ENCODE measurements at regions not wholly inside any gene's neighbourhood (a gene's known extent, or its start where the extent isn't known, plus 50 kb on each side); places are given as distances from the start of the nearest gene placed in this dataset.

GRCh38 chr1:229819091-229819490 lies 193.0 kb downstream of the URB2 start:
- no peak for DNase-seq (ENCODE audit: low read depth)

- no peak for DNase-seq (ENCODE audit: low read depth)
These were observed 196.0 kb downstream of the URB2 start for GRCh38 chr1:229822026-229822425.

- DNase-seq (ENCODE audit: low read depth), result no peak
These were observed 199.0 kb downstream of the URB2 start for GRCh38 chr1:229825042-229825441.

GRCh38 chr1:229828461-229828860 lies 202.4 kb downstream of the URB2 start:
- DNase-seq (ENCODE audit: low read depth), result no peak

- no peak for DNase-seq (ENCODE audit: low read depth)
These were observed 206.6 kb downstream of the URB2 start for GRCh38 chr1:229832695-229833094.

- no peak for DNase-seq (ENCODE audit: low read depth)
These were observed 208.2 kb downstream of the URB2 start for GRCh38 chr1:229834230-229834629.

- DNase-seq (ENCODE audit: low read depth), result no peak
These were observed 209.2 kb downstream of the URB2 start for GRCh38 chr1:229835226-229835625.

- DNase-seq (ENCODE audit: low read depth), result no peak
These were observed 210.3 kb downstream of the URB2 start for GRCh38 chr1:229836324-229836723.

- DNase-seq (ENCODE audit: low read depth), result no peak
These were observed 212.2 kb downstream of the URB2 start for GRCh38 chr1:229838204-229838603.

GRCh38 chr1:229839800-229840199 lies 213.8 kb downstream of the URB2 start:
- no peak for DNase-seq (ENCODE audit: low read depth)

GRCh38 chr1:229841230-229841629 lies 215.2 kb downstream of the URB2 start:
- DNase-seq (ENCODE audit: low read depth), result no peak

- no peak for DNase-seq (ENCODE audit: low read depth)
These were observed 216.5 kb downstream of the URB2 start for GRCh38 chr1:229842302-229843255.

- no peak for DNase-seq (ENCODE audit: low read depth)
These were observed 217.7 kb downstream of the URB2 start for GRCh38 chr1:229843627-229844238.

GRCh38 chr1:229844675-229845074 lies 218.6 kb downstream of the URB2 start:
- no peak for DNase-seq (ENCODE audit: low read depth)

- DNase-seq (ENCODE audit: low read depth), result no peak
These were observed 219.5 kb downstream of the URB2 start for GRCh38 chr1:229845410-229846138.

- DNase-seq (ENCODE audit: low read depth), result no peak
These were observed 220.3 kb downstream of the URB2 start for GRCh38 chr1:229846351-229846750.

- no peak for DNase-seq (ENCODE audit: low read depth)
These were observed 218.0 kb upstream of the GALNT2 start for GRCh38 chr1:229848752-229849677.

- no peak for DNase-seq (ENCODE audit: low read depth)
These were observed 215.5 kb upstream of the GALNT2 start for GRCh38 chr1:229851511-229851910.

GRCh38 chr1:229853751-229854150 lies 213.3 kb upstream of the GALNT2 start:
- DNase-seq (ENCODE audit: low read depth), result no peak

- no peak for DNase-seq (ENCODE audit: low read depth)
These were observed 212.4 kb upstream of the GALNT2 start for GRCh38 chr1:229854620-229855019.

GRCh38 chr1:229856009-229856650 lies 210.9 kb upstream of the GALNT2 start:
- no peak for DNase-seq (ENCODE audit: low read depth)
